Ovary (tissue), 7 donors: ENCODE measurements at regions not wholly inside any gene's neighbourhood (a gene's known extent, or its start where the extent isn't known, plus 50 kb on each side); places are given as distances from the start of the nearest gene placed in this dataset.

Experiments used
- DNase-seq, 5 donors: peaks; one replicate each; pipeline ENCODE4 v3.0.0-alpha.2; 2019 to 2020
- H3K27ac ChIP-seq, 2 donors: fragments of 200-600 bp; one replicate each; pipeline versions ENCODE4 v1.5.1 to v1.8.0; 2019 to 2022
- H3K27me3 ChIP-seq: fragments of 200-600 bp; one replicate; pipeline ENCODE4 v1.8.0; 2022
- H3K36me3 ChIP-seq: fragments of 200-600 bp; sonication (generic); one replicate; pipeline ENCODE4 v1.5.1; 2019
- H3K4me1 ChIP-seq: one replicate; pipeline ENCODE4 v1.8.1; 2013; ENCODE audit warnings: mild to moderate bottlenecking, moderate library complexity; ENCODE audit not compliant: insufficient read depth
- H3K4me3 ChIP-seq: fragments of 200-600 bp; sonication (generic); one replicate; pipeline ENCODE4 v1.5.1; 2017
- H3K9me3 ChIP-seq, 2 donors: fragments of 200-600 bp in 1 of 2; sonication (generic) in 1 of 2; one replicate each; pipeline versions ENCODE4 v1.5.1 to v1.8.1; 2013 to 2019; ENCODE audit warnings: mild to moderate bottlenecking in 1 of 2, moderate library complexity in 1 of 2
- EP300 ChIP-seq: sonication (generic); formaldehyde crosslinking; IDR thresholded peaks from one replicate; pipeline ENCODE4 v1.6.1; 2017; ENCODE audit warnings: antibody characterized with exemption
- POLR2A ChIP-seq: fragments of 450-650 bp; IDR thresholded peaks from one replicate; pipeline ENCODE4 v1.6.1; 2017; ENCODE audit warnings: antibody characterized with exemption, mild to moderate bottlenecking, moderate library complexity
- WGBS, 3 donors: extraction: QIAGEN DNeasy Blood & Tissue Kit in 1 of 3; methylation state at CpG; one replicate each; pipeline versions ENCODE4 v1.1.5 to v1.1.7; 2013 to 2017; 5-methylcytosine and 5-hydroxymethylcytosine counted together
- intact Hi-C, 4 donors: fragments of 100-400 bp; cut with DNase I; formaldehyde crosslinking; loops; one replicate each; pipeline versions ENCODE4 v1.11.0 to v1.15.1; 2022 to 2023
- TF ChIP-seq, protein P1 (sequence below), 3 donors: fragments of 450-650 bp in 2 of 3; fragments of 200-600 bp in 1 of 3; IDR thresholded peaks; one replicate each; pipeline versions ENCODE4 v1.5.1 to v1.8.0; 2016 to 2022; ENCODE audit warnings: antibody characterized with exemption in 3 of 3, mild to moderate bottlenecking in 1 of 3
- donor health status: DM: no; HTN: no; CAD: no; lungs with moderate emphysema.
- donor health status: DM: no; HTN: no; CAD: no.
- donor health status: Bipolar disorder and iron deficiency.
- donor health status: DM: no; HTN: no; CAD: no.
- donor health status: DM: yes; HTN: yes; CAD: no.

DNA sequence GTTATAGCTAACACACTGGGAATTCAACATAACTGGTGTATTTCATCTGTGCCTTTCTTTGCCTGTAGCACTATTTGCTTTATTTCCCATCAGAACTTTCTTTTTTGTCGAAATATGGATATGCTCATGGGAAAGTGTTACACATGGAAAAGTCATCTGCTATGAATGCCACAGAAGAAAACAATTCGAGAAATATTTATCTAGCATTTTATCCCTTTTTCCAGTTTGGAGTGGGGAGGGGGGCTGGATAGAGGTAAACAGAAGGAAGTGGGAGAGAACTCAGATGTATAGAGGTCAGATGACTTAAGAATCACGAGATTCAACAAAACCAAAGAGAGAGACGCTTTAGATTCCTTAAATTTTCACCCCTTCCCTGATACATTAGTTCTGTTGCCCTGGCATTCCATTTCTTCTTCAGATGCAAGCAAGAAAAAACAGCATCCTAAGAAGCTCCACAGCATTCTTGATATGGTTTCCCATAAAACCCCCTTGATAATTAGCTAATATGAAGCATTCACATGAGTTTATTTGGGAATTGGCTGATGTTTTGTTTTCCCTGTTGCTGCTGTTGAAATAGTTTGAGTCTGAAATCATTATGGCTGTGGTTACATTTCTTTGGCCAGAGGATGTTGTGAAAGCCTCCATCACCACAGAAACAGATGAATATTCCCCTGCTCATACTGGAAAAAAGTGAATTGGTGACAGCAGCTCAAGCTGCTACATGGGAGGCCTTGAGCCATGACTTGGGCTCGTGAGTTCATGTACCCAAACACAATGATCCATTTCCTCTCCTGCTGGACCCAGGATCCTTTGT, 335.8 kb upstream of the DAB2 start:
- Histone ChIP-seq H3K4me1 (no peaks in the 10 kb centered on the region), H3K27ac (no peak overlapping the region), H3K9me3 (no peaks in the 10 kb centered on the region), H3K4me3 (no peak overlapping the region), H3K36me3 (no peaks in the 10 kb centered on the region), H3K27me3 (no peaks in the 10 kb centered on the region)
- no peak for DNase-seq
- 15 to 36% (median 19%) methylated on average over 5 of the region's 5 CpGs for WGBS, 3 donors
- intact Hi-C loops, result no loop called here
- TF ChIP-seq EP300 (no peak), POLR2A (no peak)
- TF ChIP-seq, protein P1, sequence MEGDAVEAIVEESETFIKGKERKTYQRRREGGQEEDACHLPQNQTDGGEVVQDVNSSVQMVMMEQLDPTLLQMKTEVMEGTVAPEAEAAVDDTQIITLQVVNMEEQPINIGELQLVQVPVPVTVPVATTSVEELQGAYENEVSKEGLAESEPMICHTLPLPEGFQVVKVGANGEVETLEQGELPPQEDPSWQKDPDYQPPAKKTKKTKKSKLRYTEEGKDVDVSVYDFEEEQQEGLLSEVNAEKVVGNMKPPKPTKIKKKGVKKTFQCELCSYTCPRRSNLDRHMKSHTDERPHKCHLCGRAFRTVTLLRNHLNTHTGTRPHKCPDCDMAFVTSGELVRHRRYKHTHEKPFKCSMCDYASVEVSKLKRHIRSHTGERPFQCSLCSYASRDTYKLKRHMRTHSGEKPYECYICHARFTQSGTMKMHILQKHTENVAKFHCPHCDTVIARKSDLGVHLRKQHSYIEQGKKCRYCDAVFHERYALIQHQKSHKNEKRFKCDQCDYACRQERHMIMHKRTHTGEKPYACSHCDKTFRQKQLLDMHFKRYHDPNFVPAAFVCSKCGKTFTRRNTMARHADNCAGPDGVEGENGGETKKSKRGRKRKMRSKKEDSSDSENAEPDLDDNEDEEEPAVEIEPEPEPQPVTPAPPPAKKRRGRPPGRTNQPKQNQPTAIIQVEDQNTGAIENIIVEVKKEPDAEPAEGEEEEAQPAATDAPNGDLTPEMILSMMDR (IDR thresholded peaks at IDR 0.05), result no peak

DNA sequence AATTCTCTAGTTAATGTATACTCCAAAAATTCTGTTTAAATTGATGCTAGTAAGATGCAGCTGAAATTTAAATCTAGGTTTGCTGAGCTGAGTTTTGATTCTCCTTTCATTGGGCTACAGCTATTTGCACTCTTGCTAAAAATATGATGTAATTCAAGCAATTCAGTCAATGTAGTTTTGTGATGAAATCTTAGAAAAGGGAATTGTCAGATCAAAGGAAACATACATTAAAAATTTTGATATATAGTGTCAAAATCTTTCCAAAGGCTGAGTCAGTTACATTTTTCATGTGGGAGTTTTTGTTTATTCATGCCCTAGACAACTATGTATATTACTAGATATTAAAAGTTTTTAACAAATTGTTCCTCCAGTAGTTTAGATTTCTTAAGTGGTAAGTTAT, 334.9 kb upstream of the DAB2 start:
- no peak for DNase-seq
- TF ChIP-seq EP300 (no peak), POLR2A (no peak)
- TF ChIP-seq, protein P1 (IDR thresholded peaks at IDR 0.05), result no peak
- Histone ChIP-seq H3K4me3 (no peak overlapping the region), H3K36me3 (no peaks in the 10 kb centered on the region), H3K9me3 (no peaks in the 10 kb centered on the region), H3K4me1 (no peaks in the 10 kb centered on the region), H3K27ac (no peak overlapping the region), H3K27me3 (no peaks in the 10 kb centered on the region)
- intact Hi-C loops, result no loop called here

DNA sequence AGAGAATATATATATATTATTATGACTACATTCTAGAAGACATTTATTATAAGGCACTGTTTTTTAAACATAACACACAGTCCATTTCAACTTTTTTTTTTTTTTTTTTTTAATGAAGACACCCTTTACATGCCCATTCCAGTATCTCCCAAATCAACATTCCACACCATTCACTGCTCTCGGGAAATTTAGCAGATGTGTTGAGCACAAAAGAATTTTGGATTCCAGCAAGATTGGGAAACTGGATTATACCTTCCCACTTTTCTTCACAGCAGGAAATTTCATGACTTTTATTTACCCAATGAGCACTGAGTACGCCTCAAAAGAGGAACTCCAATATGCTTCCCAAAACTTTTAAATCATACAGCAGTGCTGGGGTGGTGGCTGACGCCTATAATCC, 333.6 kb upstream of the DAB2 start:
- no peak for DNase-seq
- intact Hi-C loops, result no loop called here
- Histone ChIP-seq H3K27me3 (no peaks in the 10 kb centered on the region), H3K4me3 (no peak overlapping the region), H3K9me3 (no peaks in the 10 kb centered on the region), H3K4me1 (no peaks in the 10 kb centered on the region), H3K36me3 (no peaks in the 10 kb centered on the region), H3K27ac (no peak overlapping the region)
- no peak for TF ChIP-seq POLR2A
- TF ChIP-seq, protein P1 (IDR thresholded peaks at IDR 0.05), result no peak
- TF ChIP-seq EP300, result no peak
- 76 to 81% (median 80%) methylated on average over 3 of the region's 3 CpGs for WGBS, 3 donors

DNA sequence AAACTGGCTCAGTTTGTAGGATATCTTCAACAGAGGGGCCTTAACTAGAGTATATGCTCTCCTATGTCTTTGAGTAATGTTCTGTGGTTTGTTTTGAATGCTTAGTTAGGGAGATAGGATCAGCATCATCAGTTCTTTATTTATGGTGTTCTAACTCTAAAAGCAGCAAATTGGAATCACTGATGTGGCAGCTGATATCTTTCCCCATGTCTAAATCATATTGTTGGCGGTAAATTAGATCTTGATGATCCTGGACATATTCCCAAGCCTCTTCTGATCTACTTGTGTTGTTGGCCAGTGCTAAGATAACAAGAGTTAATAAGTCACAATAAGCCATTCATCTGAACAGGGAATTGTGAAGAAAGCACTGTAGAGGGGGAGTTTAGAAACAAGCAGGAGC, 332.4 kb upstream of the DAB2 start:
- H3K4me3 ChIP-seq, result no peak overlapping the region
- H3K4me1 ChIP-seq, result no peaks in the 10 kb centered on the region
- no peak overlapping the region for H3K27ac ChIP-seq
- H3K9me3 ChIP-seq, result no peaks in the 10 kb centered on the region
- no peak for DNase-seq
- no peaks in the 10 kb centered on the region for H3K36me3 ChIP-seq
- no peaks in the 10 kb centered on the region for H3K27me3 ChIP-seq
- no peak for TF ChIP-seq POLR2A
- no peak for TF ChIP-seq EP300
- TF ChIP-seq, protein P1 (IDR thresholded peaks at IDR 0.05), result no peak
- intact Hi-C loops, result no loop called here
- 69 to 83% (median 75%) methylated on average over 1 of the region's 1 CpG for WGBS, 3 donors
